ENCODE measurements at regions not wholly inside any gene's neighbourhood (a gene's known extent, or its start where the extent isn't known, plus 50 kb on each side); places are given as distances from the start of the nearest gene placed in this dataset.

GRCh38 chr11:81000735-81001134 lies 1559.9 kb upstream of the TENM4 start:
- no peak overlapping the region for H3K27ac ChIP-seq (ENCODE audit: insufficient read length, low read depth, low read length)
- Mint-ChIP-seq H3K27me3 (ENCODE audit: low read depth) (no peaks in the 10 kb centered on the region), H3K36me3 (ENCODE audit: insufficient read depth in 1 of 3, low read depth in 3 of 3) (no peaks in the 10 kb centered on the region), H3K27ac (no peak overlapping the region), H3K4me3 (no peak overlapping the region), H3K9me3 (no peaks in the 10 kb centered on the region), H3K4me1 (peaks cover 8 to 9% of the 10 kb centered on the region in 2 experiments)
- H4K8ac ChIP-seq (replicated peaks; ENCODE audit: insufficient read length, low read depth, low read length): no peak overlapping the region
- no peak overlapping the region for H3K18ac ChIP-seq (ENCODE audit: insufficient read length, low read depth, low read length)
- no peak overlapping the region for H3K4me2 ChIP-seq (ENCODE audit: insufficient read depth, insufficient read length, low read length)
- DNase-seq: no peak
- no CpG with 5 or more reads among the region's 1 CpG for WGBS (ENCODE audit: extremely low coverage, insufficient read length, low lambda C conversion rate)
- no peaks in the 10 kb centered on the region for H3K27me3 ChIP-seq (ENCODE audit: insufficient read depth, low read length)
- no peaks in the 10 kb centered on the region for H3K9me3 ChIP-seq (ENCODE audit: control insufficient read depth, low read depth, low read length)
- TF ChIP-seq CTCF (conservative IDR thresholded peaks at IDR 0.05): no peak
- H4K5ac ChIP-seq (ENCODE audit: insufficient read length, low read depth, low read length): no peak overlapping the region
- no peak overlapping the region for H2AFZ ChIP-seq (ENCODE audit: low read length)
- H3T11ph ChIP-seq (ENCODE audit: low read length): no peak overlapping the region
- H3K23me2 ChIP-seq (ENCODE audit: insufficient read length, low read depth, low read length, poor library complexity, severe bottlenecking): no peaks in the 10 kb centered on the region
- H2BK120ac ChIP-seq (ENCODE audit: low read depth, low read length, poor library complexity, severe bottlenecking): no peak overlapping the region
- H3K79me1 ChIP-seq (ENCODE audit: insufficient read depth, low read depth, low read length, poor library complexity, severe bottlenecking): no peaks in the 10 kb centered on the region
- no peak overlapping the region for H2AK5ac ChIP-seq (ENCODE audit: insufficient read length, low read length)
- no peak overlapping the region for H3K56ac ChIP-seq (ENCODE audit: insufficient read length, low read depth, low read length)
- H2BK5ac ChIP-seq (ENCODE audit: insufficient read length, low read length): no peak overlapping the region
- H4K20me1 ChIP-seq (ENCODE audit: control insufficient read depth, insufficient read depth, insufficient read length): no peaks in the 10 kb centered on the region
- no peak overlapping the region for H3K14ac ChIP-seq (ENCODE audit: insufficient read depth, low read length)
- H3K4me1 ChIP-seq (ENCODE audit: insufficient read depth, low read length): no peaks in the 10 kb centered on the region
- H3K23ac ChIP-seq (ENCODE audit: insufficient read length, low read depth, low read length): no peak overlapping the region
- no peak overlapping the region for H3K4ac ChIP-seq (ENCODE audit: low read depth, low read length)
- H4K91ac ChIP-seq (ENCODE audit: insufficient read length, low read depth, low read length): no peak overlapping the region
- H2BK15ac ChIP-seq (ENCODE audit: low read depth, low read length): no peak overlapping the region
- no peak overlapping the region for H2BK12ac ChIP-seq (ENCODE audit: insufficient read length, low read depth, low read length)
- H2BK20ac ChIP-seq (ENCODE audit: low read depth, low read length, poor library complexity, severe bottlenecking): no peak overlapping the region
- H3K9ac ChIP-seq (ENCODE audit: extremely low read depth, insufficient read length, low read length): no peak overlapping the region
- no peaks in the 10 kb centered on the region for H3K79me2 ChIP-seq (ENCODE audit: insufficient read depth, low read length)

Data from H9 (cell line).